ENCODE measurements at regions not wholly inside any gene's neighbourhood (a gene's known extent, or its start where the extent isn't known, plus 50 kb on each side); places are given as distances from the start of the nearest gene placed in this dataset.

DNA sequence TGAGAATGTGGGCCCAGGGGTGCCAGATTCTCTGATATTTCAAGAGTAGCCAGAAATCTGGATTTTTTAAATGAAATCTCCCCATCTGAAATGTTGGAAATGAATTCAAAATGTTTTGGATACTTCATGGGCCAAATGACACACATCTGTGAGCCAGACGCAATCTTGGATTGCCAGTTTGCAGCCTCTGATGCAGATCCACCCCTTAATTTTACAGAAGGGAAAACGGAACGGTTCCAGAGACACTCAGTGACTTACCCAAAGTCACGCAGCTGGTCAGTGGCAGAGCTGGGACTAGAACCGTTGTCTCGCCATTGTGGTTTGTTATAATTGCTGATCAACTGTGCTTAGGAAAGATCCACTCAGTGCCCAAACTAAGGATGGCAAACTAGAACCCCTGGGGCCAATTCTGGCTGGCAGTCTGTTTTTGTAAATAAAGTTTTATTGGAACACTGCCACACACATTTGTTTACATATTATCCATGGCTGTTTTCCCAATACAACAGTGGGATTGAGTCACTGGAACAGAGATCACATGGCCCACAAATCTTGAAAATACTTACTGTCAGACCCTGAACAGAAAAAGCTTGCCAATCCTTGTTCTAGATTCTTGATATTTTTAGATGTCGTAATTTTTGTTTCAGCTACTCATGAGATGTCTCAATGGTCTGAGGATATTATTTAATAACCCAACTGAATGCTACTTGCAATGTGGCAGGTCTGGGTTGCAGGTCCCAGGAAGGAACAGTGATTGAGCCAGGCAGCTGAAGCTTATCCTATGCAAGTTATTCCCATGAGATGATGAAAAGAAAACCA lies 143.8 kb downstream of the AXIN2 start:
- no peak for TF ChIP-seq POLR2A (IDR thresholded peaks at IDR 0.05)
- TF ChIP-seq, protein P1, sequence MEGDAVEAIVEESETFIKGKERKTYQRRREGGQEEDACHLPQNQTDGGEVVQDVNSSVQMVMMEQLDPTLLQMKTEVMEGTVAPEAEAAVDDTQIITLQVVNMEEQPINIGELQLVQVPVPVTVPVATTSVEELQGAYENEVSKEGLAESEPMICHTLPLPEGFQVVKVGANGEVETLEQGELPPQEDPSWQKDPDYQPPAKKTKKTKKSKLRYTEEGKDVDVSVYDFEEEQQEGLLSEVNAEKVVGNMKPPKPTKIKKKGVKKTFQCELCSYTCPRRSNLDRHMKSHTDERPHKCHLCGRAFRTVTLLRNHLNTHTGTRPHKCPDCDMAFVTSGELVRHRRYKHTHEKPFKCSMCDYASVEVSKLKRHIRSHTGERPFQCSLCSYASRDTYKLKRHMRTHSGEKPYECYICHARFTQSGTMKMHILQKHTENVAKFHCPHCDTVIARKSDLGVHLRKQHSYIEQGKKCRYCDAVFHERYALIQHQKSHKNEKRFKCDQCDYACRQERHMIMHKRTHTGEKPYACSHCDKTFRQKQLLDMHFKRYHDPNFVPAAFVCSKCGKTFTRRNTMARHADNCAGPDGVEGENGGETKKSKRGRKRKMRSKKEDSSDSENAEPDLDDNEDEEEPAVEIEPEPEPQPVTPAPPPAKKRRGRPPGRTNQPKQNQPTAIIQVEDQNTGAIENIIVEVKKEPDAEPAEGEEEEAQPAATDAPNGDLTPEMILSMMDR (IDR thresholded peaks at IDR 0.05), result no peak
